ENCODE measurements at regions not wholly inside any gene's neighbourhood (a gene's known extent, or its start where the extent isn't known, plus 50 kb on each side); places are given as distances from the start of the nearest gene placed in this dataset.
"Not testable (repeated sequence)": the region's sequence is repeated elsewhere in the genome, so short reads cannot be mapped to it uniquely, and the experiment has no call there.

DNA sequence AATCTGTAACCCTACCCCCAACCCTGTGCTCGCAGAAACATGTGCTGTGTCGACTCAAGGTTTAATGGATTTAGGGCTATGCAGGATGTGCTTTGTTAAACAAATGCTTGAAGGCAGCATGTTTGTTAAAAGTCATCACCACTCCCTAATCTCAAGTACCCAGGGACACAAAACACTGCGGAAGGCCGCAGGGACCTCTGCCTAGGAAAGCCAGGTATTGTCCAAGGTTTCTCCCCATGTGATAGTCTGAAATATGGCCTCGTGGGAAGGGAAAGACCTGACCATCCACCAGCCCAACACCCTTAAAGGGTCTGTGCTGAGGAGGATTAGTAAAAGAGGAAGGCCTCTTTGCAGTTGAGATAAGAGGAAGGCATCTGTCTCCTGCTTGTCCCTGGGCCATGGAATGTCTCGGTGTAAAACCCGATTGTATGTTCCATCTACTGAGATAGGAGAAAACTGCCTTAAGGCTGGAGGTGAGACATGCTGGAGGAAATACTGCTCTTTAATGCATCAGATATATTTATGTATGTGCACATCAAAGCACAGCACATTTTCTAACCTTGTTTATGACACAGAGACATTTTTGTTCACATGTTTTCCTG, 94.4 kb downstream of the LSM3 start:
- in situ Hi-C loops (cut with HindIII; ENCODE audit: low sequenced_read_pairs) = not testable (repeated sequence)

DNA sequence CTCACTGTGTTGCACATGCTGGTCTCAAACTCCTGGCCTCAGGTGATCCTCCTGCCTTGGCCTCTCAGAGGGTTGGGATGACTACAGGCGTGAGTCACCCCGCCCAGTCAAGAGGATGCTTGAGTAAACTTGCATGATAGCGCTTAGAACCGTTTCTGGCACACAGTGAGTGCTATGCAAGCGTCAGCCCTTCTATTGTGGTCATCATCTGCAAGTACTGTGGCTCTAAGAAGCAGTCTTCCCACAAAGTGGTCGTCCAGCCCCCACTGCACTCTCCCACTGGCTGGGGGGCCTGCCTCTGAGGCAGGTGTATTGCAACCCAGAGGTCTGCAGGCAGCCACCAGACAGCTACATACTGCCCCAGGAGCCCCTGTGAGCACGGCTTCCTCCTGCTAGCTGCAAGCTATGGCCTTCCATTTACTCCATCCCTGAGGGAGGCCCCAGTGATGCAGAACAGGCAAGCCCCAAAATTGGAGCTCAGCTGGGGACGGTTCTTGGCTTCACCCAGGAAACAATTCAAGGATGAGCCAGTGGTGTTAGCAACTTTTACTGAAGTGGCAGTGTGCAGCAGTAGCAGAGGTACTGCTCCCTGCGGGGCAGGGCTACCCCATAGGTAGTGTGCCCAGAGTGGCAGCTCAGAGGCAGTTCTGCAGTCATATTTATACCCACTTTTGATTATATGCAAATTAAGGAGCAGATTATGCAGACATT, 95.4 kb downstream of the LSM3 start:
- in situ Hi-C loops (cut with HindIII; ENCODE audit: low sequenced_read_pairs) = no loop called here

DNA sequence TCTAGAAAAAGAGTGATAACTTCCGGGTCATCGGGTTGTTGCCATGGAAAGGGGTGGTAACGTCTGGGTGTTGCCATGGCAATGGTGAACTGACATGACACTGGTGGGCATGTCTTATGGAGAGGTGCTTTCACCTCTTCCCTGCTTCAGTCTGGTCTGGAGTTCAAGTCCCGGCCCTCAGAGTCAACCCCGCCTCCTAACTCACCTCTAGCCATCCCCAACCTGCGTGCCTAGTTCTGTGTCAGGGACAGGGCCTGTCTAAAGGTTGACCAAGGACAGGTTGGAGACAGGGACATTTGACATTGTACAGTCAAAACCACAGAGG, 96.0 kb downstream of the LSM3 start:
- in situ Hi-C loops (cut with HindIII; ENCODE audit: low sequenced_read_pairs) = no loop called here

DNA sequence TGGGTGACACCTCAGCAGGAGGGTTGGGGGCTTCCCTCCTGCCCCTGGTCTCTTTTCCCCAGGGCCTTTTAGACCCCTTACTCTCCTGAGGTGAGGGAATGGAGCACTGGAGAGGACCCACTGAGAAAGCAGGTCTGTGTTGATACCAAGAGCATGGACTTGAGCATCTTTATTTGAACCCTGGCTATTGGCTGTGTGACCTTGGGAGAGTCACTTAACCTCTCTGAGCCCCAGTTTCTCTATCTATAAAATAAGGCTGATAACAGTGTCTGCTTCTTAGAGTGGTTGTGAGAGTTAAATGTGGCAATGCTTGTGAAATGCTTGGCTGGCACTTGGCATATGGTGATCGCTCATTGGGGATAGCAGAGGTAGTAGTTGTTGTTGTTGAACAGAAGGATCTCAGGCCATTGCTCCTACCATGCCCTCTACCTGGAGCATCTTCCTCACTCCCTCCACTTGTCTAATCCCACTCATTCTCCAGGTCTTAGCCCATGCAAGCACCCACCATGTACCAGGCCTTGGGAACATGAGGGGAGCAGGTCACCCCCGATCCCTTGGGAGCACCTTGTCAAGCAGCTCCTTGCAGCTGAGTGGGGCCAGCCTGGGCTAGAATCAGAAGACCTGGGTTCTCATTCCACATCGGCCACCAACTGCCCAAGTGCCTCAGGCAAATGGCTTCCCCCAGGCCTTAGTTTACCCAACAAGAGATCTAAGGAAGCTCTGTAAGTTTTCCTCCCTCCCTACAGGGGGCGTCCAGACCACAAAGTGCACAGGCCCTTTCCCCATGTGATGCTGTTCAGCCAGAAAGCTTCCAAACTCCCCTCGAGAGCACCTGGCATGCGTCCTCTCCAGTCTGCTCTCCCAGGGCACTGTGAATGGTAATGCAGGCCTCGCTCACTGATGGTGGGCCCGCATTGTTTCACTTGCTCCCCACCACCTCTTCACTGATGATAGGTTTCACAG, 96.7 kb downstream of the LSM3 start:
- in situ Hi-C loops (cut with HindIII; ENCODE audit: low sequenced_read_pairs) = loop anchor here (5.0 kb wide), 1 partner anchor 177 kb away; no protein-coding TSS in a partner anchor

- in situ Hi-C loops (cut with HindIII; ENCODE audit: low sequenced_read_pairs) = loop anchor here (5.0 kb wide), 1 partner anchor 176 kb away; no protein-coding TSS in a partner anchor
Measured at GRCh38 chr3:14275962-14276909, 97.6 kb downstream of the LSM3 start.

DNA sequence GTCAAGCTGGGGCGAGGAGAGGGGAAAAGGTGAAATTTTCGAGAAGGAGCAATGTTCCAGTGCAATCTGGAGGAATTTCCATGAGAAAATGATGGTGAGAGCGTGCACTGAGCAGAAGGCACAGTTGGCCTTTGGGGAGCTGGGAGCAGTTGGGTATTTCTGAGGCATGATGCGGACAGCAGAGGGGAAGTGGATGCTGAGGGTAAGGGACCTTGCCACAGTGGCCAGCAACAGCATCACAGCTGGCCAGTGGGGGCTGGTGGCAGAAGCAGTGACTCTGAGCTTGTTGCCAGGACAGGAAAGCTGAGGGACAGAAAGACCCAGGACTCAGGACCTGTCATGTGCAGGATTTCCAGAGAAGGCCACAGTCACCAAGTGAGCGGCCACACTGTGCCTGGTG, 98.9 kb downstream of the LSM3 start:
- in situ Hi-C loops (cut with HindIII; ENCODE audit: low sequenced_read_pairs) = loop anchor here (5.0 kb wide), 1 partner anchor 175 kb away; no protein-coding TSS in a partner anchor

GRCh38 chr3:14278265-14278798, 99.7 kb downstream of the LSM3 start:
- in situ Hi-C loops (cut with HindIII; ENCODE audit: low sequenced_read_pairs) = loop anchor here (5.0 kb wide), 1 partner anchor 174 kb away; no protein-coding TSS in a partner anchor

DNA sequence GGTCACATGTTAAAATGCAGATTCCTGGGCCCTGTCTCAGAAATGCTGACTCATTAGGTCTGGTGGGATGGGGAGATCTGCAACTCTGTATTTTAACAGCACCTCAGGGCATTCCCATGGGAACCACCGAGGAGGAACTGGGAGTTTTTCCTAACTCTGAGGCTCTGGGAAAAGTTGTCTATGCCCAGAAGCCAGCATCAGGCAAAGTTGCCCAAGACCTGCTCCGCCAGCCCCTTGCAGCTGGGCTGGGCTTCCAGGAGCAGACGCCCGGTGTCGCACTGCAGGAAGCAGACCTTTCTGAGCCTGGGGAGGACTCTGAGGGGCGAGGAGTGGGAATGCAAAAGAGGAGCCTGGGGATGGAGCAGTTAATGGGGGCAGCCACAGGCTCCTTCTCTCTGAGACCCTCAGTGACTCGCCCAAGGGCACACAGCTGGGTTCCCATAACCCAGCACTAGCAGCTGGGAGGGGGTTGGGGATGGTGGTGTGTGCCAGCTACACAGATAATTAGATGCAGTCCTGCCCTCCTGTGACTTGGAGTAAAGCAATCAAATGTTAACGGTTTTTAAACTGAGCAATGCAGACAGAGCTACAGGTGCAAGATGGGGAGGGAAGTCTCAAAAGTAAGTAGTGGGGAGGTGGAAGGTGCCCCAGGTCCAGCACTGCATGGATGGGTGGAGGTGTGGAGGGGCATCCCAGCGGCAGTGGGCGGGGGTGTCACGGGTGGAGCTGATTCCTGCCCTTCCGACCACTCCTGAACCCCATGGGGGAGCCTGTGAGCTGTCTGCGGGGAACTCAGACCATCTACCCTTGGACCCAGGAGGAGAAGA, 100.4 kb downstream of the LSM3 start:
- in situ Hi-C loops (cut with HindIII; ENCODE audit: low sequenced_read_pairs) = loop anchor here (5.0 kb wide), 1 partner anchor 173 kb away; no protein-coding TSS in a partner anchor

DNA sequence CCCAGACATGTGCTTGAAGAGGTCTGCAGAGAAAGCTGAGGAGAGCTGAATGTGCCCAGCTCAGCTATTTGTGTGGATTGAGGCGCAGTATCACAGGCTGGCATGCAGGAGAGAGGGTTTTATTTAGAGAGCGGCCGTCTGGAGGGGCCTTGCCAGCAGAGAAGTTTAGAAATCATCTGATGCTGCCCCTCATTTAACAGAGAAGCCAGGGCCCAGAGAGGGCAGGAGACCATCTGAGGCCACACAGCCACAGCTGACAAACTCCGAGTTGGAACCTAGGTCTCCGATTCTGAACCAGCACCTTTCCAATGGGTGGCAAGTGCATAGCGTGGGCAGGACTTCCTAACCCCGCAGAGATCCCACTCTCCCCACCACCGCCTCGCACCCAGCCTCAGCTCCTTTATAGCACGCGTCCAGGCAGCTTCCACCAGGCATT, 101.0 kb downstream of the LSM3 start:
- in situ Hi-C loops (cut with HindIII; ENCODE audit: low sequenced_read_pairs) = loop anchor here (5.0 kb wide), 1 partner anchor 173 kb away; no protein-coding TSS in a partner anchor

DNA sequence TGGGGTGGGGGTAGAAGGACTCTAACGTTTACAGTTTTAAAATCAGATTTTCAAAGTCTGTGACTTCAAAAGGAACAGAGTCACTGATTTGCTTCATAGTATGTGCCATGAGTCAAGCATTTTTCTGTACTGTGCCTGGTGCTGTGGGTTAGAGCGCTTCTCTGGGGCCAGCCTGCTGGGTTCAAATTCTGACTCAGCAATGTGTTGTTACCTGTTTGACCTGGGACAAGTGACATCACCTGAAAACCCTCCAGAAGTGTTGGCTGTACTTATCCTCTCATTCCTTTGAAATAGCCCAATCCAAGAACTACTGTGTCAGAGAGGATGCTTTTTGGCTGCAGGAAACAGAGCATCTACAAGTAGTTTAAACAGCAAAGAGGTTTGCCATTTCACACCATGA, 101.7 kb downstream of the LSM3 start:
- in situ Hi-C loops (cut with HindIII; ENCODE audit: low sequenced_read_pairs) = no loop called here

- in situ Hi-C loops (cut with HindIII; ENCODE audit: low sequenced_read_pairs) = no loop called here
Measured at GRCh38 chr3:14281053-14281452, 102.4 kb downstream of the LSM3 start.

GRCh38 chr3:14282001-14282705, 103.5 kb downstream of the LSM3 start:
- in situ Hi-C loops (cut with HindIII; ENCODE audit: low sequenced_read_pairs) = no loop called here

DNA sequence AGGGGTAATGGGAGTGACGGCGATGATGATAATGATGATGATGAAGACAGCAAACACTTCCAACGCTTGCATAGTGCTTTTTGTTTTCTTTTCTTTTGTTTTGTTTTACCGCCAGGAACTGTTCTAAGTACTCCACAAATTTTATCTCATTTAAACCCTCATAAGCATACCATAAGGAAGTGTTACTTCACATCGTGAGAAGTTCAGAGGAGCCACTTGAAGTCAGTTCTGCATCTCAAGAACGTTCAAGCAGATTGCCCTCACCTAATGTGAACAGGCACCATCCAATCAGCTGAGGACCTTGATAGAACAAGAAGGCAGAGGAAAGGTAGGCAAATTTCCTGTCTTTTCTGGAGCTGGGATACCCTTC, 104.1 kb downstream of the LSM3 start:
- in situ Hi-C loops (cut with HindIII; ENCODE audit: low sequenced_read_pairs) = no loop called here

DNA sequence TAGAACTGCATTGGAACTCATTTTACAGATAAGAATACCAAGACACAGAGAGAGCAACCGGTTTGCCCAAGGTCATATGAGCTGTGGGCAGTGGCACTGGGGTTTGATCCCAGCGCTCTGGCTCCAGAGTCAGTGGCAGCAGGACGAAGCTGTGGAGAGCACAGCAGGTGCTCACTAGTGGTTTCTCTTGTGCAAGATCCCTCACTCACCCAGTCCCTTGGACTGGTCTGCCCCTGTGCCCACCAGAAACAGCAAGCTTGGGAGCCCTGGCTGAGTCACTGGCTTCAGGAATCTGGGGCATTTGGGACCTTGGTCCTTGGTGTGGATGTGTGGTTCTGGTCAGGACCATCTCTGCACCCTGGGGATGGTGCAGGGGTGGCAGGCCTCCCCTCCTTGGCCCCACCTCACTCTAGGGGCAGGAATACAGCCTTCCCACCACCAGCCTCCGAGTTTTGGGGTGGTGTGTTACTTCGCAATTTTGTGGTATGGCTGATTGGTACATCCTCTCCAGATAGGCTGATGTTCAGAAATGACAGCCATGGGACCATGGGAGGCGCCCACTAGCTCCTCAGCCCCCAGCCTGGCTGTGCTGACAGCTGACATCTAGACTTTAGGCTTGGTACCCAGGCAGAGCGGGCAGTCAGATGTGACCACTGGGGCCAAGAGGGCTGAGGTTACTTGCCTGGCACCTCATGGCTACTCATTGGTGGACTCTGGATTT, 104.6 kb downstream of the LSM3 start:
- in situ Hi-C loops (cut with HindIII; ENCODE audit: low sequenced_read_pairs) = no loop called here

DNA sequence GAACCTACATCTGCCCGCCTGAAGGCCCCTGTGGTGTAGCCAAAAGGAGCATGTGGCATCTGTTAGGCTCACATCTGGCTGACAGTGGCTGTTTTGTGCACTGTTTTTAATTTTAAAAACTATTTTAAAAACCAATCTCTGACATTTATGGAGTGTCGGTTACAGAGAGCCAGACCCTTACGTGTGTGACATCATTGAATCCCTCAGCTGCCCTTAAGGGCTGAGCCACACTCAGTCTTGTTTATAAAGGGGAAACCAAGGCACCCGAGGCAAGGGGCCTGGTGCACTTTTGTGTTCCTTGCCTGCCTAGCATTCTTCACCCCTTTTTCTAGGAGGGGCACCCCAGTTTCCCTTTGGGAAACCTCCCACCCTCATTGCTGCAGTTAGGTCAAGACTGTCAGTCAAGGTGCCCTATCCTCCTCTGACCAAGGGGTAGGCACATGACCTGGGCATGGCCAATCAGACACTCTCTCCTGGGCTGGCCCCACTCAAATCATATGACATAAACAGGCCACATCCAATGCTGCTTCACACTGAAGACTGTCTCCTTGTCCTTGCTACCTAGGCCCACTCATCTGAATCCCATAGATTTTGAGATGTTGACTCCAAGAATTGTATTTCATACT, 105.3 kb downstream of the LSM3 start:
- in situ Hi-C loops (cut with HindIII; ENCODE audit: low sequenced_read_pairs) = no loop called here

GRCh38 chr3:14284694-14285547, 106.3 kb downstream of the LSM3 start:
- in situ Hi-C loops (cut with HindIII; ENCODE audit: low sequenced_read_pairs) = no loop called here

DNA sequence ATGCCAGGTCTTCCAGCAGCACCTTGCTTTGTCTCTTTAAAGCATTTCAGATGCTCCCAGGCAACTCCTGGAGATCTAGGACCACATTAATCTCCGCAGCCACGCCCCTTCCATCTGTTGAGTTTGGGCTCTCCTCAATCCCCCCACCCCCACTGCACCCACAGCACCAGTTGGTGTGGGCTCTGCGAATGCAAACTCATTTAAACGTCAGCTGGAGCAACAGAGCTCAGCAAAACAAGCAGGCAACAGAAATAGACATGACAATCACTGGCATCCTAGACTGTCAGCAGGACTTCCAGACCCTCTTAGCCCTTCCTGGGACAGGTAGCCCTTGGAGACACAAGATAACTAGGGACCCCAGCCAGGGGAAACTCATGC, 106.9 kb downstream of the LSM3 start:
- in situ Hi-C loops (cut with HindIII; ENCODE audit: low sequenced_read_pairs) = no loop called here

Data from DLD1 (cell line).